H1 (cell line): ENCODE measurements at regions not wholly inside any gene's neighbourhood (a gene's known extent, or its start where the extent isn't known, plus 50 kb on each side); places are given as distances from the start of the nearest gene placed in this dataset.

Experiments
- CTCF ChIA-PET: fragments of 300-600 bp; sonication (Branson Sonifier 250); formaldehyde crosslinking; loops from one replicate; lab custom pipeline; 2021; ENCODE audit not compliant: partially characterized antibody; lab: Charles Lee
- POLR2A ChIA-PET: fragments of 300-600 bp; sonication (Branson Sonifier 250); formaldehyde crosslinking; loops from one replicate; lab custom pipeline; 2021; ENCODE audit warnings: inconsistent platforms; ENCODE audit not compliant: partially characterized antibody; lab: Charles Lee
- DNase-seq, 2 experiments: peaks; one replicate each; pipeline versions ENCODE4 v3.0.0 to v3.0.0-alpha.2; 2010 to 2022; ENCODE audit warnings: low spot score in 2 of 2, low read depth in 1 of 2, mixed read lengths in 1 of 2
- FAIRE-seq: peaks from 2 replicates; lab custom pipeline; 2011; peaks lifted over from hg19 to GRCh38; lab: Jason Lieb, UNC
- H2AFZ ChIP-seq: 2 replicates; pipeline ENCODE4 v1.8.1; 2012; ENCODE audit warnings: low read length, inconsistent platforms
- H2AK5ac ChIP-seq: 2 replicates; pipeline ENCODE4 v1.6.1; 2013; ENCODE audit warnings: low read depth, low read length
- H2BK120ac ChIP-seq: replicated peaks from 2 replicates; pipeline ENCODE3; 2013; ENCODE audit warnings: low read depth, low read length, inconsistent platforms
- H2BK12ac ChIP-seq: 2 replicates; pipeline ENCODE4 v1.6.1; 2013; ENCODE audit warnings: low read depth, low read length
- H2BK15ac ChIP-seq: 2 replicates; pipeline ENCODE4 v1.6.1; 2013; ENCODE audit warnings: low read length
- H2BK20ac ChIP-seq: 2 replicates; pipeline ENCODE4 v1.6.1; 2013; ENCODE audit warnings: low read length
- H2BK5ac ChIP-seq: 2 replicates; pipeline ENCODE4 v1.6.1; 2013; ENCODE audit warnings: low read depth, low read length
- H3K14ac ChIP-seq: 2 replicates; pipeline ENCODE4 v1.6.1; 2013; ENCODE audit warnings: inconsistent platforms; ENCODE audit not compliant: insufficient read length
- H3K18ac ChIP-seq: 2 replicates; pipeline ENCODE4 v1.6.1; 2013; ENCODE audit warnings: low read length; ENCODE audit errors: extremely low read depth
- H3K23ac ChIP-seq: 2 replicates; pipeline ENCODE4 v1.6.1; 2013; ENCODE audit warnings: inconsistent platforms; ENCODE audit not compliant: insufficient read length
- H3K23me2 ChIP-seq: 2 replicates; pipeline ENCODE4 v1.6.1; 2013; ENCODE audit warnings: low read depth, low read length
- H3K27ac ChIP-seq: 2 replicates; pipeline ENCODE4 v1.6.1; 2011; ENCODE audit warnings: low read depth, low read length, inconsistent platforms
- H3K27me3 ChIP-seq, 4 experiments: replicated peaks in 1 of 4; 1 replicate in 1 of 4; 2 replicates in 3 of 4; pipeline versions ENCODE4 v1.6.1 to v1.8.1; 2011 to 2013; ENCODE audit warnings: low read length in 3 of 4, mild to moderate bottlenecking in 3 of 4, inconsistent platforms in 2 of 4, mixed read lengths in 2 of 4, moderate library complexity in 1 of 4; ENCODE audit not compliant: control insufficient read depth in 3 of 4, insufficient read depth in 3 of 4; ENCODE audit errors: extremely low read depth in 1 of 4
- H3K36me3 ChIP-seq, 4 experiments: 2 replicates each; pipeline versions ENCODE4 v1.6.1 to v1.8.1; 2011 to 2013; ENCODE audit warnings: mild to moderate bottlenecking in 4 of 4, low read length in 3 of 4, moderate library complexity in 2 of 4, control low read depth in 1 of 4, inconsistent platforms in 1 of 4; ENCODE audit not compliant: insufficient read depth in 4 of 4, control insufficient read depth in 2 of 4
- H3K4ac ChIP-seq: replicated peaks from 2 replicates; pipeline ENCODE3; 2013; ENCODE audit warnings: low read length, low read depth, mixed read lengths, inconsistent platforms; ENCODE audit not compliant: insufficient read length
- H3K4me1 ChIP-seq, 4 experiments: replicated peaks in 1 of 4; 1 replicate in 1 of 4; 2 replicates in 3 of 4; pipeline versions ENCODE4 v1.6.1 to v1.8.1; 2011 to 2013; ENCODE audit warnings: low read length in 3 of 4, inconsistent platforms in 2 of 4, mixed read lengths in 1 of 4; ENCODE audit not compliant: insufficient read depth in 4 of 4, control insufficient read depth in 3 of 4
- H3K4me2 ChIP-seq, 2 experiments: 2 replicates each; pipeline versions ENCODE4 v1.6.1 to v1.8.1; 2011 to 2013; ENCODE audit warnings: low read depth in 2 of 2, low read length in 2 of 2, control low read depth in 1 of 2, inconsistent platforms in 1 of 2, mild to moderate bottlenecking in 1 of 2; ENCODE audit not compliant: insufficient read depth in 1 of 2
- H3K4me3 ChIP-seq, 4 experiments: fragments of 200-600, 300-600 bp in 1 of 4; sonication (generic), shearing (Covaris generic), sonication (Bioruptor Twin) in 1 of 4; 2 replicates each; pipeline versions ENCODE4 v1.5.1 to v1.8.1; 2011 to 2016; ENCODE audit warnings: low read length in 4 of 4, low read depth in 3 of 4, control low read depth in 2 of 4, inconsistent platforms in 2 of 4, mild to moderate bottlenecking in 2 of 4, mixed read lengths in 1 of 4, moderate library complexity in 1 of 4; ENCODE audit not compliant: insufficient read depth in 2 of 4; ENCODE audit errors: extremely low read depth in 1 of 4
- H3K56ac ChIP-seq: replicated peaks from 2 replicates; pipeline ENCODE3; 2013; ENCODE audit warnings: low read depth, mild to moderate bottlenecking, mixed read lengths, low read length, inconsistent platforms; ENCODE audit not compliant: insufficient read length
- H3K79me1 ChIP-seq: 2 replicates; pipeline ENCODE4 v1.6.1; 2013; ENCODE audit warnings: low read depth, low read length, control low read depth
- H3K79me2 ChIP-seq, 2 experiments: 2 replicates each; pipeline versions ENCODE4 v1.6.1 to v1.8.1; 2012 to 2013; ENCODE audit warnings: low read length in 2 of 2, mild to moderate bottlenecking in 2 of 2, inconsistent platforms in 1 of 2; ENCODE audit not compliant: insufficient read depth in 2 of 2, control insufficient read depth in 1 of 2
- H3K9ac ChIP-seq, 4 experiments: replicated peaks in 1 of 4; 1 replicate in 1 of 4; 2 replicates in 3 of 4; pipeline versions ENCODE4 v1.6.1 to v1.8.1; 2011 to 2013; ENCODE audit warnings: low read depth in 3 of 4, low read length in 3 of 4, control low read depth in 2 of 4, mild to moderate bottlenecking in 2 of 4, moderate library complexity in 2 of 4, inconsistent platforms in 1 of 4; ENCODE audit errors: extremely low read depth in 1 of 4
- H3K9me3 ChIP-seq, 2 experiments: 2 replicates each; pipeline versions ENCODE4 v1.6.1 to v1.8.1; 2012 to 2013; ENCODE audit warnings: mild to moderate bottlenecking in 2 of 2, moderate library complexity in 2 of 2, control low read depth in 1 of 2, inconsistent platforms in 1 of 2, low read depth in 1 of 2, low read length in 1 of 2, mixed read lengths in 1 of 2; ENCODE audit not compliant: insufficient read depth in 2 of 2
- H4K20me1 ChIP-seq, 2 experiments: replicated peaks in 1 of 2; 2 replicates each; pipeline versions ENCODE3 to v1.8.1; 2011 to 2013; ENCODE audit warnings: inconsistent platforms in 2 of 2, low read length in 2 of 2, mild to moderate bottlenecking in 1 of 2; ENCODE audit not compliant: insufficient read depth in 2 of 2, control insufficient read depth in 1 of 2
- H4K5ac ChIP-seq: 2 replicates; pipeline ENCODE4 v1.6.1; 2013; ENCODE audit warnings: low read length, low read depth, mixed read lengths, inconsistent platforms; ENCODE audit not compliant: insufficient read length
- H4K8ac ChIP-seq: 2 replicates; pipeline ENCODE4 v1.8.0; 2013; ENCODE audit warnings: mild to moderate bottlenecking, moderate library complexity, low read length, inconsistent platforms; ENCODE audit not compliant: insufficient read depth; ENCODE audit errors: extremely low read depth
- H4K91ac ChIP-seq: replicated peaks from 2 replicates; pipeline ENCODE3; 2013; ENCODE audit warnings: low read length, mixed read lengths, inconsistent platforms; ENCODE audit not compliant: insufficient read length
- BRCA1 ChIP-seq: IDR thresholded peaks from 2 replicates; pipeline ENCODE4 v1.6.1; 2012; ENCODE audit warnings: low read depth, low read length, improper control_type of control experiment
- POU5F1 ChIP-seq: IDR thresholded peaks from 2 replicates; pipeline ENCODE4 v1.6.1; 2011; ENCODE audit warnings: low read depth, mild to moderate bottlenecking, low read length, moderate library complexity
- RBBP5 ChIP-seq: IDR thresholded peaks from 2 replicates; pipeline ENCODE4 v1.7.1; 2012; ENCODE audit warnings: low read depth, mild to moderate bottlenecking, inconsistent platforms, low read length, moderate library complexity, borderline replicate concordance
- ZNF274 ChIP-seq: IDR thresholded peaks from 2 replicates; pipeline ENCODE4 v1.7.0; 2012; ENCODE audit warnings: low read length, borderline replicate concordance; ENCODE audit errors: extremely low read depth
- WGBS, 2 experiments: shearing (Covaris generic) in 1 of 2; methylation state at CpG; one replicate each; pipeline versions ENCODE4 v1.1.6 to v1.1.7; 2013 to 2015; ENCODE audit warnings: low lambda C conversion rate in 2 of 2, mixed read lengths in 2 of 2, inconsistent platforms in 1 of 2, low coverage in 1 of 2, missing lambda C conversion rate in 1 of 2; ENCODE audit not compliant: insufficient replicate concordance in 2 of 2, insufficient coverage in 1 of 2, insufficient read length in 1 of 2; ENCODE audit errors: extremely low coverage in 1 of 2, missing lambda C conversion rate in 1 of 2; 5-methylcytosine and 5-hydroxymethylcytosine counted together

- ChIA-PET POLR2A (no interaction called here), CTCF (interaction anchor here (1.4 to 1.6 kb wide), 2 partner anchors 8 to 400 kb away, joined by 3 read pairs; no protein-coding TSS in a partner anchor)
- 0 out of 2 replicates have a peak overlapping the region, but pooled peaks have one; percentile 25 for H3K27ac ChIP-seq
- H2BK20ac ChIP-seq, result no peak overlapping the region; the same call in 1 of the 2 replicates
- no peak overlapping the region for H3K4ac ChIP-seq
- H2AK5ac ChIP-seq, result 0 out of 2 replicates have a peak overlapping the region, but pooled peaks have one; percentile 58
- no peaks in the 10 kb centered on the region for H3K36me3 ChIP-seq
- H3K4me2 ChIP-seq, result no peak overlapping the region
- TF ChIP-seq RBBP5, result no peak
- no peak for TF ChIP-seq BRCA1
- TF ChIP-seq POU5F1, result no peak
- TF ChIP-seq ZNF274, result no peak
- 91% methylated on average over 21 of the region's 21 CpGs; no CpG with 5 or more reads in 1 of the 2 experiments for WGBS, 2 experiments
- H3K23ac ChIP-seq, result no peak overlapping the region
- no peak overlapping the region for H3K18ac ChIP-seq
- no peak overlapping the region for H2BK5ac ChIP-seq
- H3K23me2 ChIP-seq, result 0 out of 2 replicates have a peak, but pooled peaks cover 5% of the 10 kb centered on the region
- peak overlapping the region; percentile 54 for H4K91ac ChIP-seq
- no peaks in the 10 kb centered on the region for H3K79me2 ChIP-seq
- H3K4me1 ChIP-seq, result no peaks in the 10 kb centered on the region
- H3K14ac ChIP-seq, result no peak overlapping the region
- H2BK15ac ChIP-seq, result no peak overlapping the region; the same call in 1 of the 2 replicates
- DNase-seq (no peak), FAIRE-seq (no peak)
- peaks cover 0 to 2% of the 10 kb centered on the region in 2 experiments; a peak in 1 of 4 replicates for H3K9me3 ChIP-seq
- H2BK12ac ChIP-seq, result no peak overlapping the region; the same call in 1 of the 2 replicates
- H4K5ac ChIP-seq, result no peak overlapping the region
- no peaks in the 10 kb centered on the region for H3K79me1 ChIP-seq
- H4K8ac ChIP-seq, result no peak overlapping the region
- H3K56ac ChIP-seq, result no peak overlapping the region
- H3K4me3 ChIP-seq, result no peak overlapping the region
- H2AFZ ChIP-seq, result no peak overlapping the region
- no peak overlapping the region for H2BK120ac ChIP-seq
- no peak overlapping the region for H3K9ac ChIP-seq
- H4K20me1 ChIP-seq, result peaks cover 0 to 2% of the 10 kb centered on the region in 2 experiments
- no peaks in the 10 kb centered on the region for H3K27me3 ChIP-seq
Measured at GRCh38 chr16:86443508-86444147, 66.7 kb upstream of the FOXF1 start.
